H9 (cell line): ENCODE measurements at regions not wholly inside any gene's neighbourhood (a gene's known extent, or its start where the extent isn't known, plus 50 kb on each side); places are given as distances from the start of the nearest gene placed in this dataset.

Experiments used
- DNase-seq: peaks from one replicate; pipeline ENCODE4 v3.0.0-alpha.2; 2017
- H2AFZ ChIP-seq: one replicate; pipeline ENCODE4 v1.6.1; 2013; ENCODE audit warnings: mild to moderate bottlenecking, low read length, control low read depth, moderate library complexity
- H2AK5ac ChIP-seq: 2 replicates; pipeline ENCODE4 v1.6.1; 2013; ENCODE audit warnings: low read length, control low read depth, mixed read lengths; ENCODE audit not compliant: insufficient read length
- H2BK120ac ChIP-seq: one replicate; pipeline ENCODE4 v1.6.1; 2013; ENCODE audit warnings: low read depth, mild to moderate bottlenecking, low read length, control low read depth, inconsistent platforms; ENCODE audit not compliant: poor library complexity, severe bottlenecking
- H2BK12ac ChIP-seq: 2 replicates; pipeline ENCODE4 v1.6.1; 2013; ENCODE audit warnings: low read length, control low read depth, mixed read lengths, low read depth; ENCODE audit not compliant: insufficient read length
- H2BK15ac ChIP-seq: 2 replicates; pipeline ENCODE4 v1.6.1; 2013; ENCODE audit warnings: low read depth, low read length, control low read depth
- H2BK20ac ChIP-seq: one replicate; pipeline ENCODE4 v1.6.1; 2013; ENCODE audit warnings: low read depth, mild to moderate bottlenecking, low read length, control low read depth, inconsistent platforms; ENCODE audit not compliant: poor library complexity, severe bottlenecking
- H2BK5ac ChIP-seq: 2 replicates; pipeline ENCODE4 v1.6.1; 2013; ENCODE audit warnings: low read length, control low read depth, mixed read lengths; ENCODE audit not compliant: insufficient read length
- H3K14ac ChIP-seq: 2 replicates; pipeline ENCODE4 v1.6.1; 2013; ENCODE audit warnings: low read length, control low read depth; ENCODE audit not compliant: insufficient read depth
- H3K18ac ChIP-seq: 2 replicates; pipeline ENCODE4 v1.6.1; 2013; ENCODE audit warnings: low read depth, mild to moderate bottlenecking, mixed read lengths, low read length, control low read depth; ENCODE audit not compliant: insufficient read length
- H3K23ac ChIP-seq: 2 replicates; pipeline ENCODE4 v1.6.1; 2013; ENCODE audit warnings: low read length, control low read depth, mixed read lengths, low read depth; ENCODE audit not compliant: insufficient read length
- H3K23me2 ChIP-seq: 2 replicates; pipeline ENCODE4 v1.6.1; 2013; ENCODE audit warnings: low read depth, mild to moderate bottlenecking, mixed read lengths, low read length, control low read depth; ENCODE audit not compliant: insufficient read length, poor library complexity, severe bottlenecking
- H3K27ac ChIP-seq: 2 replicates; pipeline ENCODE4 v1.5.1; 2013; ENCODE audit warnings: low read length, control low read depth, mixed read lengths, low read depth; ENCODE audit not compliant: insufficient read length
- H3K27me3 ChIP-seq: 2 replicates; pipeline ENCODE4 v1.6.1; 2013; ENCODE audit warnings: low read length, control low read depth, inconsistent platforms; ENCODE audit not compliant: insufficient read depth
- H3K4ac ChIP-seq: 2 replicates; pipeline ENCODE4 v1.6.1; 2013; ENCODE audit warnings: low read depth, mild to moderate bottlenecking, control low read depth, inconsistent platforms, low read length, moderate library complexity
- H3K4me1 ChIP-seq: 2 replicates; pipeline ENCODE4 v1.6.1; 2013; ENCODE audit warnings: low read length, control low read depth, inconsistent platforms; ENCODE audit not compliant: insufficient read depth
- H3K4me2 ChIP-seq: 2 replicates; pipeline ENCODE4 v1.6.1; 2013; ENCODE audit warnings: low read length, control low read depth, mixed read lengths; ENCODE audit not compliant: insufficient read length, insufficient read depth
- H3K56ac ChIP-seq: 2 replicates; pipeline ENCODE4 v1.6.1; 2013; ENCODE audit warnings: low read depth, mild to moderate bottlenecking, mixed read lengths, low read length, control low read depth; ENCODE audit not compliant: insufficient read length
- H3K79me1 ChIP-seq: 2 replicates; pipeline ENCODE4 v1.6.1; 2013; ENCODE audit warnings: low read depth, mild to moderate bottlenecking, moderate library complexity, low read length, control low read depth, inconsistent platforms; ENCODE audit not compliant: insufficient read depth, poor library complexity, severe bottlenecking
- H3K79me2 ChIP-seq: 2 replicates; pipeline ENCODE4 v1.6.1; 2013; ENCODE audit warnings: low read length, control low read depth, inconsistent platforms; ENCODE audit not compliant: insufficient read depth
- H3K9ac ChIP-seq: 2 replicates; pipeline ENCODE4 v1.6.1; 2013; ENCODE audit warnings: low read length, control low read depth, mixed read lengths; ENCODE audit not compliant: insufficient read length; ENCODE audit errors: extremely low read depth
- H3K9me3 ChIP-seq: one replicate; pipeline ENCODE4 v1.6.1; 2013; ENCODE audit warnings: low read depth, low read length, inconsistent platforms; ENCODE audit not compliant: control insufficient read depth
- H3T11ph ChIP-seq: one replicate; pipeline ENCODE4 v1.6.1; 2013; ENCODE audit warnings: mild to moderate bottlenecking, low read length, control low read depth, inconsistent platforms
- H4K20me1 ChIP-seq: one replicate; pipeline ENCODE4 v1.6.1; 2013; ENCODE audit not compliant: control insufficient read depth, insufficient read length, insufficient read depth
- H4K5ac ChIP-seq: 2 replicates; pipeline ENCODE4 v1.6.1; 2013; ENCODE audit warnings: low read depth, mild to moderate bottlenecking, mixed read lengths, low read length, control low read depth; ENCODE audit not compliant: insufficient read length
- H4K8ac ChIP-seq: replicated peaks from 2 replicates; pipeline ENCODE4 v1.6.1; 2013; ENCODE audit warnings: low read length, control low read depth, mixed read lengths, low read depth; ENCODE audit not compliant: insufficient read length
- H4K91ac ChIP-seq: 2 replicates; pipeline ENCODE4 v1.6.1; 2013; ENCODE audit warnings: low read depth, mild to moderate bottlenecking, moderate library complexity, mixed read lengths, low read length, control low read depth; ENCODE audit not compliant: insufficient read length
- H3K27ac Mint-ChIP-seq, 3 experiments: 2 replicates in 2 of 3; 3 replicates in 1 of 3; pipeline ENCODE4 v1.8.0; 2020 to 2021; ENCODE audit warnings: mixed read lengths in 3 of 3, mild to moderate bottlenecking in 1 of 3, moderate library complexity in 1 of 3
- H3K27me3 Mint-ChIP-seq: 2 replicates; pipeline ENCODE4 v1.8.0; 2021; ENCODE audit warnings: low read depth, mild to moderate bottlenecking, moderate library complexity, mixed read lengths
- H3K36me3 Mint-ChIP-seq, 3 experiments: 2 replicates in 2 of 3; 3 replicates in 1 of 3; pipeline ENCODE4 v1.8.0; 2020 to 2021; ENCODE audit warnings: low read depth in 3 of 3, mixed read lengths in 3 of 3; ENCODE audit not compliant: insufficient read depth in 1 of 3
- H3K4me1 Mint-ChIP-seq, 2 experiments: 2 replicates each; pipeline ENCODE4 v1.8.0; 2020; ENCODE audit warnings: mixed read lengths in 2 of 2
- H3K4me3 Mint-ChIP-seq, 2 experiments: 2 replicates in 1 of 2; 3 replicates in 1 of 2; pipeline ENCODE4 v1.8.0; 2020 to 2021; ENCODE audit warnings: mild to moderate bottlenecking in 2 of 2, mixed read lengths in 2 of 2, moderate library complexity in 1 of 2
- H3K9me3 Mint-ChIP-seq, 2 experiments: 2 replicates in 1 of 2; 3 replicates in 1 of 2; pipeline ENCODE4 v1.8.0; 2020; ENCODE audit warnings: mild to moderate bottlenecking in 2 of 2, mixed read lengths in 2 of 2, moderate library complexity in 1 of 2
- WGBS: extraction: QIAGEN DNeasy Blood & Tissue Kit; methylation state at CpG from one replicate; pipeline ENCODE4 v1.1.7; 2013; ENCODE audit warnings: missing lambda C conversion rate, low lambda C conversion rate, mixed read lengths; ENCODE audit not compliant: insufficient read length; ENCODE audit errors: extremely low coverage; 5-methylcytosine and 5-hydroxymethylcytosine counted together
- TF ChIP-seq, protein P1 (sequence below): fragments of 200-600 bp; sonication (generic); conservative IDR thresholded peaks from 3 replicates; pipeline ENCODE4 v1.8.0; 2021; ENCODE audit warnings: antibody characterized with exemption, mild to moderate bottlenecking

GRCh38 chr6:108741331-108741989, 106.8 kb upstream of the ARMC2 start:
- no CpG with 5 or more reads among the region's 9 CpGs for WGBS
- Histone ChIP-seq H3K27me3 (no peaks in the 10 kb centered on the region), H3K4me2 (no peak overlapping the region), H3K14ac (no peak overlapping the region), H2BK120ac (no peak overlapping the region), H3K9ac (no peak overlapping the region), H3K56ac (no peak overlapping the region), H3K4ac (no peak overlapping the region), H3K18ac (no peak overlapping the region), H3K23ac (no peak overlapping the region), H4K91ac (no peak overlapping the region), H3K23me2 (no peaks in the 10 kb centered on the region), H3K27ac (no peak overlapping the region), H2BK5ac (no peak overlapping the region), H2BK20ac (no peak overlapping the region), H2BK15ac (no peak overlapping the region), H2AK5ac (no peak overlapping the region), H3K79me1 (no peaks in the 10 kb centered on the region), H4K20me1 (no peaks in the 10 kb centered on the region), H2AFZ (no peak overlapping the region), H3T11ph (no peak overlapping the region), H4K8ac (no peak overlapping the region), H3K9me3 (no peaks in the 10 kb centered on the region), H2BK12ac (no peak overlapping the region), H4K5ac (no peak overlapping the region), H3K4me1 (peaks cover 3% of the 10 kb centered on the region; the same call in 1 of the 2 replicates), H3K79me2 (no peaks in the 10 kb centered on the region)
- Mint-ChIP-seq H3K9me3 (no peaks in the 10 kb centered on the region), H3K36me3 (no peaks in the 10 kb centered on the region), H3K4me3 (no peak overlapping the region), H3K27ac (no peak overlapping the region), H3K27me3 (peaks cover 8% of the 10 kb centered on the region), H3K4me1 (peaks cover 23 to 28% of the 10 kb centered on the region in 2 experiments)
- TF ChIP-seq, protein P1, sequence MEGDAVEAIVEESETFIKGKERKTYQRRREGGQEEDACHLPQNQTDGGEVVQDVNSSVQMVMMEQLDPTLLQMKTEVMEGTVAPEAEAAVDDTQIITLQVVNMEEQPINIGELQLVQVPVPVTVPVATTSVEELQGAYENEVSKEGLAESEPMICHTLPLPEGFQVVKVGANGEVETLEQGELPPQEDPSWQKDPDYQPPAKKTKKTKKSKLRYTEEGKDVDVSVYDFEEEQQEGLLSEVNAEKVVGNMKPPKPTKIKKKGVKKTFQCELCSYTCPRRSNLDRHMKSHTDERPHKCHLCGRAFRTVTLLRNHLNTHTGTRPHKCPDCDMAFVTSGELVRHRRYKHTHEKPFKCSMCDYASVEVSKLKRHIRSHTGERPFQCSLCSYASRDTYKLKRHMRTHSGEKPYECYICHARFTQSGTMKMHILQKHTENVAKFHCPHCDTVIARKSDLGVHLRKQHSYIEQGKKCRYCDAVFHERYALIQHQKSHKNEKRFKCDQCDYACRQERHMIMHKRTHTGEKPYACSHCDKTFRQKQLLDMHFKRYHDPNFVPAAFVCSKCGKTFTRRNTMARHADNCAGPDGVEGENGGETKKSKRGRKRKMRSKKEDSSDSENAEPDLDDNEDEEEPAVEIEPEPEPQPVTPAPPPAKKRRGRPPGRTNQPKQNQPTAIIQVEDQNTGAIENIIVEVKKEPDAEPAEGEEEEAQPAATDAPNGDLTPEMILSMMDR: no peak
- DNase-seq: no peak
